DOHH2 (cell line): ENCODE measurements at regions not wholly inside any gene's neighbourhood (a gene's known extent, or its start where the extent isn't known, plus 50 kb on each side); places are given as distances from the start of the nearest gene placed in this dataset.

Experiments
- EZH2phosphoT487 ChIP-seq: fragments of 200-600 bp; sonication (generic); IDR thresholded peaks from 2 replicates; pipeline ENCODE4 v1.6.1; 2017; ENCODE audit warnings: borderline replicate concordance, mild to moderate bottlenecking, antibody characterized with exemption, low read length, moderate library complexity, mixed read lengths
- TF ChIP-seq, protein P1 (sequence below): fragments of 200-600 bp; sonication (generic); IDR thresholded peaks from one replicate; pipeline ENCODE4 v1.5.1; 2014; ENCODE audit warnings: antibody characterized with exemption, mild to moderate bottlenecking, low read depth, low read length; ENCODE audit not compliant: poor library complexity, severe bottlenecking

DNA sequence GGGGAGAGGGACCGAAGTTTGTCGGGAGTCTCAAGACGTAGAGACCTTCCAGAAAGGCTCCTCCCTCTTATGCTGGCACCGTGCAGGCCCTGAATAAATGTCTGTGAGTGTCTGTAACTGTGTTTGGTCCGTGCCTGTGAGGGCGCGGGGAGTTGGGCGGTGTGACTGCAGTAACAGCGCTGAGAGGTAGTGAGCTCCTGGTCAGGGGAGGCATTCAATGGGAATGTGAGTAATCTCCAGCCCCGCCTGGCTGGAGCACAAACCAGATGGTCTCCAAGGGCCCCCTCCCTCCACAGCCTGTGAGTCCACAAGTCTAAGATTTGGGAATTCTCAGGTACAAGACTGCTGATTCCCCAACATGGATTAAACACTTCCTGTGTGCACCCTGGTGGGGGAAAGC, 100.0 kb downstream of the HMX1 start:
- TF ChIP-seq, protein P1, sequence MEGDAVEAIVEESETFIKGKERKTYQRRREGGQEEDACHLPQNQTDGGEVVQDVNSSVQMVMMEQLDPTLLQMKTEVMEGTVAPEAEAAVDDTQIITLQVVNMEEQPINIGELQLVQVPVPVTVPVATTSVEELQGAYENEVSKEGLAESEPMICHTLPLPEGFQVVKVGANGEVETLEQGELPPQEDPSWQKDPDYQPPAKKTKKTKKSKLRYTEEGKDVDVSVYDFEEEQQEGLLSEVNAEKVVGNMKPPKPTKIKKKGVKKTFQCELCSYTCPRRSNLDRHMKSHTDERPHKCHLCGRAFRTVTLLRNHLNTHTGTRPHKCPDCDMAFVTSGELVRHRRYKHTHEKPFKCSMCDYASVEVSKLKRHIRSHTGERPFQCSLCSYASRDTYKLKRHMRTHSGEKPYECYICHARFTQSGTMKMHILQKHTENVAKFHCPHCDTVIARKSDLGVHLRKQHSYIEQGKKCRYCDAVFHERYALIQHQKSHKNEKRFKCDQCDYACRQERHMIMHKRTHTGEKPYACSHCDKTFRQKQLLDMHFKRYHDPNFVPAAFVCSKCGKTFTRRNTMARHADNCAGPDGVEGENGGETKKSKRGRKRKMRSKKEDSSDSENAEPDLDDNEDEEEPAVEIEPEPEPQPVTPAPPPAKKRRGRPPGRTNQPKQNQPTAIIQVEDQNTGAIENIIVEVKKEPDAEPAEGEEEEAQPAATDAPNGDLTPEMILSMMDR, result no peak
- no peak for TF ChIP-seq EZH2phosphoT487
